IMR-90 (cell line): ENCODE measurements at regions not wholly inside any gene's neighbourhood (a gene's known extent, or its start where the extent isn't known, plus 50 kb on each side); places are given as distances from the start of the nearest gene placed in this dataset.

Experiments used
- CEBPB ChIP-seq: IDR thresholded peaks from 2 replicates; pipeline ENCODE4 v1.6.1; 2012; ENCODE audit warnings: low read depth, low read length, improper control_type of control experiment
- ELK1 ChIP-seq: fragments of 150-350 bp; IDR thresholded peaks from 2 replicates; pipeline ENCODE4 v1.6.1; 2016; ENCODE audit warnings: low read depth, mild to moderate bottlenecking, low read length, moderate library complexity, borderline replicate concordance
- MAFK ChIP-seq: IDR thresholded peaks from 2 replicates; pipeline ENCODE4 v1.6.1; 2012; ENCODE audit warnings: low read depth, low read length, improper control_type of control experiment
- MAZ ChIP-seq: IDR thresholded peaks from 2 replicates; pipeline ENCODE4 v1.6.1; 2012; ENCODE audit warnings: low read depth, mild to moderate bottlenecking, low read length, improper control_type of control experiment, moderate library complexity, borderline replicate concordance
- MXI1 ChIP-seq: IDR thresholded peaks from 2 replicates; pipeline ENCODE4 v1.6.1; 2012; ENCODE audit warnings: low read depth, mild to moderate bottlenecking, low read length, moderate library complexity, borderline replicate concordance
- NFE2L2 ChIP-seq: fragments of 150-350 bp; IDR thresholded peaks from 2 replicates; pipeline ENCODE4 v1.6.1; 2016; ENCODE audit warnings: low read depth, mild to moderate bottlenecking, low read length
- POLR2A ChIP-seq: IDR thresholded peaks from 2 replicates; pipeline ENCODE4 v1.6.1; 2012; ENCODE audit warnings: mild to moderate bottlenecking, low read depth, low read length
- RAD21 ChIP-seq: IDR thresholded peaks from 2 replicates; pipeline ENCODE4 v1.6.1; 2012; ENCODE audit warnings: low read length, improper control_type of control experiment
- RCOR1 ChIP-seq: IDR thresholded peaks from 2 replicates; pipeline ENCODE4 v1.6.1; 2012; ENCODE audit warnings: mild to moderate bottlenecking, low read length, improper control_type of control experiment; ENCODE audit not compliant: insufficient replicate concordance
- RFX5 ChIP-seq: IDR thresholded peaks from 2 replicates; pipeline ENCODE4 v1.8.0; 2012; ENCODE audit warnings: low read depth, mild to moderate bottlenecking, low read length, moderate library complexity
- SMC3 ChIP-seq: fragments of 150-350 bp; IDR thresholded peaks from 2 replicates; pipeline ENCODE4 v1.6.1; 2016; ENCODE audit warnings: low read depth, mild to moderate bottlenecking, antibody characterized with exemption, low read length, moderate library complexity
- TF ChIP-seq, protein P1 (sequence below): conservative IDR thresholded peaks from 2 replicates; pipeline ENCODE4 v1.5.1; 2012; ENCODE audit warnings: mild to moderate bottlenecking, low read depth, low read length, improper control_type of control experiment

DNA sequence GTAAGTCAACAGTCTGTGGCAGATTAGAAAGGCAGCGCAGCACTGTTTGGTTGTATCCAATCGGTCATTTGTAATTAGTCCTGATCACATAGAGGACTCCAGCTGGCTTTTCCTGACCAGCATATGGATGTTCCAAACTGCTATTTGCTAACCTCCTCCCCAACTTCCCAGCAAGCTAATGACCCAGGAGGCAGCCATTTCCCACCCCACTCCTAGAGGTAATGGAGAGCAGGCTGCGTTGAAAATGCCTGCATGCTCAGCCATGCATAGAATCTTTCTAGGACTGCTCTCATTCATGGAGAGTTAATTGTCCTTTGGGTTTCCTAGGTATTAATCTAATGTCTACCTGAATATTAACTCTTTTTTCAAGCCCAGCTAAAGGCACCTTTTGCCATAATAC, 850.6 kb upstream of the WWC1 start:
- TF ChIP-seq NFE2L2 (no peak), MAZ (no peak), POLR2A (no peak), MXI1 (no peak), SMC3 (no peak), RCOR1 (no peak), CEBPB (no peak), MAFK (no peak), RAD21 (no peak), ELK1 (no peak), RFX5 (no peak)
- TF ChIP-seq, protein P1, sequence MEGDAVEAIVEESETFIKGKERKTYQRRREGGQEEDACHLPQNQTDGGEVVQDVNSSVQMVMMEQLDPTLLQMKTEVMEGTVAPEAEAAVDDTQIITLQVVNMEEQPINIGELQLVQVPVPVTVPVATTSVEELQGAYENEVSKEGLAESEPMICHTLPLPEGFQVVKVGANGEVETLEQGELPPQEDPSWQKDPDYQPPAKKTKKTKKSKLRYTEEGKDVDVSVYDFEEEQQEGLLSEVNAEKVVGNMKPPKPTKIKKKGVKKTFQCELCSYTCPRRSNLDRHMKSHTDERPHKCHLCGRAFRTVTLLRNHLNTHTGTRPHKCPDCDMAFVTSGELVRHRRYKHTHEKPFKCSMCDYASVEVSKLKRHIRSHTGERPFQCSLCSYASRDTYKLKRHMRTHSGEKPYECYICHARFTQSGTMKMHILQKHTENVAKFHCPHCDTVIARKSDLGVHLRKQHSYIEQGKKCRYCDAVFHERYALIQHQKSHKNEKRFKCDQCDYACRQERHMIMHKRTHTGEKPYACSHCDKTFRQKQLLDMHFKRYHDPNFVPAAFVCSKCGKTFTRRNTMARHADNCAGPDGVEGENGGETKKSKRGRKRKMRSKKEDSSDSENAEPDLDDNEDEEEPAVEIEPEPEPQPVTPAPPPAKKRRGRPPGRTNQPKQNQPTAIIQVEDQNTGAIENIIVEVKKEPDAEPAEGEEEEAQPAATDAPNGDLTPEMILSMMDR = no peak
